ENCODE measurements at regions not wholly inside any gene's neighbourhood (a gene's known extent, or its start where the extent isn't known, plus 50 kb on each side); places are given as distances from the start of the nearest gene placed in this dataset.

DNA sequence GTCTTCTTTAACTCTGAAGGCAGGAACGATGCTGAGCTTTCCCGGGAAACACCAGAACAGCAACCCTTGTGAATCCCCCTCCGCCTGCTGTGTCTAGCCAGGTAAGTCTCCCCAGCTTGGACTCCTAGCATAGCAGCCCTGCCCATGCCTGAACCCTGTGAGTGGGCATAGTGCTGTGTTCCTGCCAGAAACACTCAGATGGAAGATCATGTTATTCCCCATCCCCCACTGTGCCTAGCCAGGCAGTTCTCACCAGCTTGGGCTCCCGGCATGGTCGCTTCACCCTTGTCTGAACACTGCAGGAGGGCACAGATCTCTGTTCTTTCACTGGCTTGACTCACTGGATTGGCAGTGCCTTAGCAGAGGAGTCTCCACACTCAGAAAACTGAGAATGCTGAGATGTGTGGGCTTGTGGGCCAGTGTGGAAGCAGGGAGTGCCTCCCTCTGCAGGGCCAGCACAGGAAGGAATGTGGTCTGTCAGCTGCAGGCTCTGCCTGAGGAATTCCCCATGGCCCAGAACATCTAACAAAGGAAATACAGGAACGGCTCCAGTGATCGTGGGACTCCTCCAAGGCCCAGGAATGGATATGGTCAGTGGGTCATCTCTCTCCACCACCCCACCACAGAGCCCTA lies 440.1 kb upstream of the ADGRB3 start:
- ChIA-PET CTCF (ENCODE audit: low intra/inter-chr PET ratio) (no interaction called here), POLR2A (interaction anchor here (1.2 kb wide), 1 partner anchor 11 kb away, joined by 3 read pairs; no protein-coding TSS in a partner anchor)
- no peak overlapping the region for H3K4me2 ChIP-seq (ENCODE audit: insufficient read depth, low read length)
- no peaks in the 10 kb centered on the region for H4K20me1 ChIP-seq (replicated peaks; ENCODE audit: control insufficient read depth, insufficient read depth, low read length)
- in situ Hi-C loops (cut with MboI) (no loop called here), intact Hi-C loops (cut with micrococcal nuclease) (no loop called here)
- H3K9me3 ChIP-seq (replicated peaks; ENCODE audit: control insufficient read depth, insufficient read depth, low read depth, low read length): peaks cover 10% of the 10 kb centered on the region; the same call in 1 of the 2 replicates
- WGBS (ENCODE audit: insufficient coverage, low coverage, missing lambda C conversion rate): 69% methylated on average over 7 of the region's 7 CpGs
- DNase-seq (ENCODE audit: extremely low read depth in 1 of 4, low spot score in 3 of 4) (no peak), ATAC-seq (no peak), FAIRE-seq (no peak)
- H3K79me2 ChIP-seq (ENCODE audit: control insufficient read depth, insufficient read depth, low read length): no peaks in the 10 kb centered on the region
- H3K4me1 ChIP-seq (replicated peaks in 1 of 2; ENCODE audit: control insufficient read depth in 2 of 2, insufficient read depth in 2 of 2, low read length in 2 of 2): no peaks in the 10 kb centered on the region
- H3K9me1 ChIP-seq (ENCODE audit: control insufficient read depth, insufficient read depth, low read length): no peaks in the 10 kb centered on the region
- H2AFZ ChIP-seq (ENCODE audit: low read depth, low read length): no peak overlapping the region
- H3K9ac ChIP-seq (ENCODE audit: insufficient read depth in 1 of 2, low read depth in 2 of 2, low read length in 2 of 2): no peak overlapping the region
- H3K27ac ChIP-seq (ENCODE audit: extremely low read depth, low read depth, low read length): no peak overlapping the region
- no peaks in the 10 kb centered on the region for H3K36me3 ChIP-seq (ENCODE audit: control insufficient read depth, insufficient read depth, low read length)
- H3K27me3 ChIP-seq (ENCODE audit: control insufficient read depth in 2 of 2, insufficient read depth in 2 of 2, low read length in 2 of 2): no peaks in the 10 kb centered on the region
- BruUV-seq (replicated peaks): no TSS peak
- no peak overlapping the region for H3K4me3 ChIP-seq
- TF ChIP-seq, protein P1, sequence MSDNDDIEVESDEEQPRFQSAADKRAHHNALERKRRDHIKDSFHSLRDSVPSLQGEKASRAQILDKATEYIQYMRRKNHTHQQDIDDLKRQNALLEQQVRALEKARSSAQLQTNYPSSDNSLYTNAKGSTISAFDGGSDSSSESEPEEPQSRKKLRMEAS (CRISPR knock-in tag; IDR thresholded peaks at IDR 0.05): no peak
- TF ChIP-seq, protein P2, sequence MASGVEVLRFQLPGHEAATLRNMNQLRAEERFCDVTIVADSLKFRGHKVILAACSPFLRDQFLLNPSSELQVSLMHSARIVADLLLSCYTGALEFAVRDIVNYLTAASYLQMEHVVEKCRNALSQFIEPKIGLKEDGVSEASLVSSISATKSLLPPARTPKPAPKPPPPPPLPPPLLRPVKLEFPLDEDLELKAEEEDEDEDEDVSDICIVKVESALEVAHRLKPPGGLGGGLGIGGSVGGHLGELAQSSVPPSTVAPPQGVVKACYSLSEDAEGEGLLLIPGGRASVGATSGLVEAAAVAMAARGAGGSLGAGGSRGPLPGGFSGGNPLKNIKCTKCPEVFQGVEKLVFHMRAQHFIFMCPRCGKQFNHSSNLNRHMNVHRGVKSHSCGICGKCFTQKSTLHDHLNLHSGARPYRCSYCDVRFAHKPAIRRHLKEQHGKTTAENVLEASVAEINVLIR (CRISPR knock-in tag; IDR thresholded peaks at IDR 0.05): no peak
- TF ChIP-seq ESRRB (CRISPR knock-in tag; IDR thresholded peaks at IDR 0.05; ENCODE audit: borderline replicate concordance) (no peak), CBFB (CRISPR knock-in tag; IDR thresholded peaks at IDR 0.05) (no peak), ZNF584 (CRISPR knock-in tag; IDR thresholded peaks at IDR 0.05; ENCODE audit: low read depth) (no peak), YY1 (IDR thresholded peaks at IDR 0.05; ENCODE audit: borderline replicate concordance in 1 of 3, control insufficient read depth in 1 of 3, extremely low read depth in 1 of 3, insufficient read depth in 3 of 3, insufficient read length in 1 of 3, insufficient replicate concordance in 2 of 3, low read depth in 1 of 3, low read length in 2 of 3) (no peak), ZBTB17 (CRISPR knock-in tag; IDR thresholded peaks at IDR 0.05) (no peak), ZNF318 (IDR thresholded peaks at IDR 0.05; ENCODE audit: borderline replicate concordance in 1 of 2, low read depth in 1 of 2) (no peak), ATF7 (IDR thresholded peaks at IDR 0.05) (no peak), BMI1 (IDR thresholded peaks at IDR 0.05; ENCODE audit: low read length) (no peak), TGIF2 (CRISPR knock-in tag; IDR thresholded peaks at IDR 0.05) (no peak)

Measured in K562 (cell line).